ENCODE measurements at regions not wholly inside any gene's neighbourhood (a gene's known extent, or its start where the extent isn't known, plus 50 kb on each side); places are given as distances from the start of the nearest gene placed in this dataset.

DNA sequence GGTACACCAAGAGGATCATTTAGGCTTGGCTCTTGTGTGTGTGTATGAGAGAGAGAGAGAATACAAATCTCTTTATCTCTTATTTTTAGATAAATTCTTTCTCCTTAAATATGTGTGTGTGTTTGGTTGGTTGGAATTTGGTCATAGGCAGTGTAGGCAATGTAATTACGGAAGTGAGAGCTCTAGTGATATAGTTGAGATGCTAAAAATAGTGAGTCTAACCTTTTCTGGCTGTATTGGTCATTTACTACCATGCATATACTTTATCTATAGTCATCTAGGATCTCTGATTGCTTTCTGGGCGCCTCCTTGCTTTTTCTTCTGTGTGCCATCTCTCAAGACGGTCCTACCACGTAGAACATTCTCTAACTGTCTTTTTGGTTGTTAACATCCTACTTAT, 250.2 kb downstream of the NUF2 start:
- H3K4me1 ChIP-seq (ENCODE audit: control insufficient read depth, insufficient read depth, low read length) = no peaks in the 10 kb centered on the region
- no peak for ATAC-seq
- BruUV-seq (replicated peaks) = no TSS peak
- DNase-seq (ENCODE audit: low read depth, low spot score) = no peak
- H3K27ac ChIP-seq (ENCODE audit: low read length) = no peak overlapping the region
- in situ Hi-C loops (cut with HindIII; ENCODE audit: low pct_unique_long_range_greater_than_20kb, low sequenced_read_pairs) = no loop called here
- no peaks in the 10 kb centered on the region for H3K27me3 ChIP-seq (ENCODE audit: control insufficient read depth, insufficient read depth, low read length)
- H3K36me3 ChIP-seq (ENCODE audit: control insufficient read depth, insufficient read depth, low read length) = no peaks in the 10 kb centered on the region
- no peaks in the 10 kb centered on the region for H3K9me3 ChIP-seq (ENCODE audit: control insufficient read depth, insufficient read depth, low read depth, low read length)
- POLR2A ChIA-PET = no interaction called here
- H3K4me3 ChIP-seq (ENCODE audit: low read depth in 2 of 2, low read length in 2 of 2) = no peak overlapping the region
- CTCF ChIA-PET = no interaction called here
- intact Hi-C loops (cut with micrococcal nuclease; ENCODE audit: unreplicated experiment) = no loop called here
- TF ChIP-seq, protein P1, sequence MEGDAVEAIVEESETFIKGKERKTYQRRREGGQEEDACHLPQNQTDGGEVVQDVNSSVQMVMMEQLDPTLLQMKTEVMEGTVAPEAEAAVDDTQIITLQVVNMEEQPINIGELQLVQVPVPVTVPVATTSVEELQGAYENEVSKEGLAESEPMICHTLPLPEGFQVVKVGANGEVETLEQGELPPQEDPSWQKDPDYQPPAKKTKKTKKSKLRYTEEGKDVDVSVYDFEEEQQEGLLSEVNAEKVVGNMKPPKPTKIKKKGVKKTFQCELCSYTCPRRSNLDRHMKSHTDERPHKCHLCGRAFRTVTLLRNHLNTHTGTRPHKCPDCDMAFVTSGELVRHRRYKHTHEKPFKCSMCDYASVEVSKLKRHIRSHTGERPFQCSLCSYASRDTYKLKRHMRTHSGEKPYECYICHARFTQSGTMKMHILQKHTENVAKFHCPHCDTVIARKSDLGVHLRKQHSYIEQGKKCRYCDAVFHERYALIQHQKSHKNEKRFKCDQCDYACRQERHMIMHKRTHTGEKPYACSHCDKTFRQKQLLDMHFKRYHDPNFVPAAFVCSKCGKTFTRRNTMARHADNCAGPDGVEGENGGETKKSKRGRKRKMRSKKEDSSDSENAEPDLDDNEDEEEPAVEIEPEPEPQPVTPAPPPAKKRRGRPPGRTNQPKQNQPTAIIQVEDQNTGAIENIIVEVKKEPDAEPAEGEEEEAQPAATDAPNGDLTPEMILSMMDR (IDR thresholded peaks at IDR 0.05) = no peak
- TF ChIP-seq POLR2AphosphoS5 (IDR thresholded peaks at IDR 0.05; ENCODE audit: low read depth, low read length) (no peak), SIN3A (IDR thresholded peaks at IDR 0.05; ENCODE audit: borderline replicate concordance, insufficient read depth, low read depth, low read length) (no peak), TCF7L2 (IDR thresholded peaks at IDR 0.05; ENCODE audit: low read depth, low read length) (no peak)
- TF ChIP-seq, protein P2, sequence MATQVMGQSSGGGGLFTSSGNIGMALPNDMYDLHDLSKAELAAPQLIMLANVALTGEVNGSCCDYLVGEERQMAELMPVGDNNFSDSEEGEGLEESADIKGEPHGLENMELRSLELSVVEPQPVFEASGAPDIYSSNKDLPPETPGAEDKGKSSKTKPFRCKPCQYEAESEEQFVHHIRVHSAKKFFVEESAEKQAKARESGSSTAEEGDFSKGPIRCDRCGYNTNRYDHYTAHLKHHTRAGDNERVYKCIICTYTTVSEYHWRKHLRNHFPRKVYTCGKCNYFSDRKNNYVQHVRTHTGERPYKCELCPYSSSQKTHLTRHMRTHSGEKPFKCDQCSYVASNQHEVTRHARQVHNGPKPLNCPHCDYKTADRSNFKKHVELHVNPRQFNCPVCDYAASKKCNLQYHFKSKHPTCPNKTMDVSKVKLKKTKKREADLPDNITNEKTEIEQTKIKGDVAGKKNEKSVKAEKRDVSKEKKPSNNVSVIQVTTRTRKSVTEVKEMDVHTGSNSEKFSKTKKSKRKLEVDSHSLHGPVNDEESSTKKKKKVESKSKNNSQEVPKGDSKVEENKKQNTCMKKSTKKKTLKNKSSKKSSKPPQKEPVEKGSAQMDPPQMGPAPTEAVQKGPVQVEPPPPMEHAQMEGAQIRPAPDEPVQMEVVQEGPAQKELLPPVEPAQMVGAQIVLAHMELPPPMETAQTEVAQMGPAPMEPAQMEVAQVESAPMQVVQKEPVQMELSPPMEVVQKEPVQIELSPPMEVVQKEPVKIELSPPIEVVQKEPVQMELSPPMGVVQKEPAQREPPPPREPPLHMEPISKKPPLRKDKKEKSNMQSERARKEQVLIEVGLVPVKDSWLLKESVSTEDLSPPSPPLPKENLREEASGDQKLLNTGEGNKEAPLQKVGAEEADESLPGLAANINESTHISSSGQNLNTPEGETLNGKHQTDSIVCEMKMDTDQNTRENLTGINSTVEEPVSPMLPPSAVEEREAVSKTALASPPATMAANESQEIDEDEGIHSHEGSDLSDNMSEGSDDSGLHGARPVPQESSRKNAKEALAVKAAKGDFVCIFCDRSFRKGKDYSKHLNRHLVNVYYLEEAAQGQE (IDR thresholded peaks at IDR 0.05; ENCODE audit: insufficient read depth in 1 of 2, low read depth in 2 of 2, low read length in 1 of 2) = no peak

DNA sequence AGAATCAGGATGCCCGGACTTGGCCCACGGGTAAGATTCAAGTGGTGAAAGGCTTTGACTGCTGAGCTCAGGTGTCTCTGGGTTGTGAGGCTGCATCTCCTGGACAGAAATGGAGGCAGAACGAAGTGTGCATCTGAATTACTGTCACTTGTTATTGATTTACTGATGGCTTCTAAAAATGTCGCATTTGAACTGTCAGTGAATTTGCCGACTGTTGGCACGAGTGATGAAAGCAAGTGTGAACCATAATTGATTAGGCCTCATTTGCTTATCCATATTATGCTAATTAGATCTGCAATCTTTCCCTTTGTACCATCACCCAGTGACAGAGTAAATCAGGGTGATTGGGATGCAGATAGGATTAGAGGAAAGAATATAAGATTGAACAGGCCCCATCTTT, 252.4 kb downstream of the NUF2 start:
- Histone ChIP-seq H3K27ac (ENCODE audit: low read length) (no peak overlapping the region), H3K27me3 (ENCODE audit: control insufficient read depth, insufficient read depth, low read length) (no peaks in the 10 kb centered on the region), H3K9me3 (ENCODE audit: control insufficient read depth, insufficient read depth, low read depth, low read length) (no peaks in the 10 kb centered on the region), H3K4me1 (ENCODE audit: control insufficient read depth, insufficient read depth, low read length) (no peaks in the 10 kb centered on the region), H3K36me3 (ENCODE audit: control insufficient read depth, insufficient read depth, low read length) (no peaks in the 10 kb centered on the region), H3K4me3 (ENCODE audit: low read depth in 2 of 2, low read length in 2 of 2) (no peak overlapping the region)
- in situ Hi-C loops (cut with HindIII; ENCODE audit: low pct_unique_long_range_greater_than_20kb, low sequenced_read_pairs) = no loop called here
- ChIA-PET POLR2A (no interaction called here), CTCF (no interaction called here)
- TF ChIP-seq, protein P2 (IDR thresholded peaks at IDR 0.05; ENCODE audit: insufficient read depth in 1 of 2, low read depth in 2 of 2, low read length in 1 of 2) = no peak
- TF ChIP-seq TCF7L2 (IDR thresholded peaks at IDR 0.05; ENCODE audit: low read depth, low read length) = no peak
- no peak for TF ChIP-seq POLR2AphosphoS5 (IDR thresholded peaks at IDR 0.05; ENCODE audit: low read depth, low read length)
- no peak for TF ChIP-seq SIN3A (IDR thresholded peaks at IDR 0.05; ENCODE audit: borderline replicate concordance, insufficient read depth, low read depth, low read length)
- TF ChIP-seq, protein P1 (IDR thresholded peaks at IDR 0.05) = no peak
- no TSS peak for BruUV-seq (replicated peaks)
- DNase-seq (ENCODE audit: low read depth, low spot score) = no peak
- intact Hi-C loops (cut with micrococcal nuclease; ENCODE audit: unreplicated experiment) = no loop called here
- no peak for ATAC-seq
